NOMO-1 treated with dmso at 0.1 percent for 144 hours (cell line): ENCODE measurements at regions not wholly inside any gene's neighbourhood (a gene's known extent, or its start where the extent isn't known, plus 50 kb on each side); places are given as distances from the start of the nearest gene placed in this dataset.

ENCODE experiments used
- DNase-seq: peaks from one replicate; lab custom pipeline; 2025; ENCODE audit not compliant: unreplicated experiment; lab: John Stamatoyannopoulos, UW

DNA sequence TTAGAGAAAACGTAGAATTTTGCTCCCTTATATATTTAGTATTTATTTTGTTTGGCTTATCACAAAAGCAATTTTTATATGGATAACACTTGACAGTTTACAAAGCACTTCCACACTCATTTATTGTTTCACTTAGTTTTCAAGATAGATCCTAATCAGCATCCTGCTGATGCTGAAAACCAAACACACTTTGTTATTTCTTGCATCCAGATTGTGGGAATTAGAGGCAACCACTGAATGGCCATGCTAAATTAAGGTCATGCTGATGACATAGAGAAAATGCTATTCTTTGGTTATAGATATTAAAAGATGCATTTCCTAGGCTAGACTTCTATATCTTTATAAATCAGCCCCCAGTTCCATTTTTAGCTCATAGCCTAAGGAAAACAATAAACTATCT is 474.1 kb upstream of the KCNMB2 start:
- no peak for DNase-seq

DNA sequence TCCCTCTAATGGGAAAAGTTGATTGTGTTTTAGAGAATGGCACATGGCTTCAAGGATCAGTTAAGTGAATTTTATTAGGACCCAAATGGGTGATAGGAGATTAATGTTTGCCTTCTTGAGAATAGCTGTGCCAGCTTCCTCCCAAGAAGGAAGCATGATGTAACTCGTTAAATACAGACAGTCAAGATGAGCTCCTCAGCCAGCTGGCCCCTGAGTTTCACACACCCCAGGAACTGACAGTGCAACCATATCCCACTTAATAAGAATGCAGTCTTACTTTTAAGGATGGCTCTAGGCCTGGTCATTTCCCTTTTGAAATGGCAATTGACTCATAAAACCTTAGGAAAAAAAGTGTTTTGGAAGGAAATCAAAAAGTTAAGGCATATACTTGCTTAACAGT is 472.8 kb upstream of the KCNMB2 start:
- DNase-seq = no peak

DNA sequence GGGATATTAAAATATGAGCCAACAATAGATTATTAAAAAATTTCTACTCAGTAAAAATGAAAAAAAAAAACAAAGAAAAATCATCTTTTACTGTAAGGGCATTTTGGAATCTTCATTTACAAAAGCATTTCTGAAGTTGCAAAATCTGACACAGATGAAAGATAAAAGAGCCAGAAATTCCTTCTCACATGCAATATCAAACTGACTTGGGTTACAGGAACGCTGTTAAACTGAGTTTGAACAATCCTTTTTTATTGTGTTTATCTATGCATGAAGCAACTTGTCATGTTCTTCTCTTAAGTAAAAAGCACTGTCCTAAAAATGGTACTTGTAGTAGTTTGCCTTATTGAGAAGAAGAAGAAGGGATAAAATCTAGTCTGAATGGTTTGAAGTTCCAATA is 468.5 kb upstream of the KCNMB2 start:
- DNase-seq = no peak

DNA sequence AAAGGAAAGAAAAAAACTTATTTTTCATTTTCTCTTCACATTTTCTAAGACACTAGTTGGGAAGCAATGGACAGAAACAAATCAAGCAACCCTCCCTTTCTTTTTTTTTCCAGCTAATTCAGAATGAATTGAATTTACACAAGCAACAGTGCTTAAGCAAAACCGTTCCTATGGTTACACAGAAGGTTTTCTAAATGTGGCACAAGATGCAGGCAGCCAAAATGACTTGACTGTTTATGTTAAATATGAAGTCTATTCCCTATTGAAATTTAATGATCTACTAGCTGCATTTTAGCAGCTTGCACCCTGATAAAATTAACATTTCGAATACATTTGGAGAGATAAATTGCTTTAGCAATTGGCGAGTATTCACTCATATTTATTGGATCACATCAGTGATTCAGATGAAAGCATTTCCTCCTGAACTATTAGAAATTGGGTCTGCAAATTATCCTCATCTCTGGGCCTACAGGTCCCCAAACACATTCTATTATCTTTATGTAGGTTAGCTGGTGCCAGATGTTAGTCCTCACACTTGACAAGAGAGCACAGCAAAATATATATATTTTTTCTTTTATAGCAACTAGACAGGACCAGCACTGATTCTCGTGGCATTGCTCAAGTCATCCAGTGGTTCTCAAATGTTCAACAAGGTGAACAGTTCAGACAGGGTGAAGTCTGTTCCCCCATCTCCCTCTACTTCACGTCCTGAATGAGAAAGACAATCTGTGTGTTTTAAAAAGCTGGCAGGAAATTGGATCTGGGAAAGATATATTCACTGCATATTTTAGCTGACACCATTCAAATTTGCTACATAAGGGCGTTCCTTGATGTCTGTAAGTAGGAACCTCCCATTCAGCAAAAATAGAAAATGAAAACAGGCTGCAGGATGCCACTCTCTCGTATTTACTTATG is 463.6 kb upstream of the KCNMB2 start:
- DNase-seq = no peak

DNA sequence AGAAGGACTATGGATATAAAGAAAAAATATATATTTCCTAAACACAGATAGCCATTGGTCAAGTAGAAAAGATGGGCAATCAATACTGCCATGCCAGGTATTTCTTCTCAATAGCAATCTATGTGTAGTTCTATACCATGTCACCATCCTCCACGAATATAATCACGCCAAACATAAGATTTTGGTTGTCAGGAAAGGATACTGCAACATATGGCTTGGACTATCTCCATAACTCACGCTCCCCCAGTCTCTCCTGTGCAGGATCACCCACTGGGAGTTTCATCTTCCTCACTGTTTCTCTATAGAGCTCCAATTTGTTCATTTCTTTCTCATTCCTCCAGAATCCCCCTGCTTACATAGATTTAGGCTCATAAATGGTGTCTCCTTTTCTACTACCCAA is 462.9 kb upstream of the KCNMB2 start:
- DNase-seq = no peak

DNA sequence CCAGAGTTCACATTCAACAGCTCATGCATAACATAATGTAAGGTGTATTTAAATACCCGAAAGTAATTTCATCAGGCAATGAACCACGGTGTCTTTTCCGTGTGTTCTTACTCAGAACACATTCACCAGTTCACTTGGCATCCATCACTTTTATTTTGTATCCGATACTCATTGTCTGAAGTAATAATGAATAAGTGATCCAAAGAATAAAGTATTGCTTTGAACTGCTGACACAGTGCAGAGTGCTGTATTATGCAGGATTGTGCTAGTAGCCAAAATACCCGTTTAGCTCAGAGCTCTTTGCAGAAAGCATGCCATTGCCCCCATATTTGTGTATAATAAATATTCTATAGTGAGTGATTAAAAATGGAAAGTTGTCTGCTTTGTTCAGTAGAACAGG is 460.9 kb upstream of the KCNMB2 start:
- no peak for DNase-seq

DNA sequence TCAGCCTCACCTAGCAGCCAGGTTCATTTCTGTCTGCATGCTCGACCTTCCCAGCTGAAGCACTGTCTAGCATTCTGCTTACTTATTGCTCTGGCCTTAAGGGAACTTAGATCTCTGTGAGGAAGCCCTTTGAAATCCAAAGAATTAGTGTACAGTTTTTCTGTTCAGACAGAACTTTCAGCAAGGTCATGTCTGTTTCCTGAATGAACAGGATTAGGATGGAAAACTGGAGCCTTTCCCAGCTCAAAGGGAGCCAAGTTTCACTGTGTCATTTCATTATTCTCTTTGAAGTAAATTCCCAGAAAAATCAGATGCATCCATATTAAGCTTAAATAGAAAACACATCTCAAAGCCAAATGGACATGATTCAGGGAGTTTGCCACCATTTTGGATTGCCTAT is 457.3 kb upstream of the KCNMB2 start:
- no peak for DNase-seq

DNA sequence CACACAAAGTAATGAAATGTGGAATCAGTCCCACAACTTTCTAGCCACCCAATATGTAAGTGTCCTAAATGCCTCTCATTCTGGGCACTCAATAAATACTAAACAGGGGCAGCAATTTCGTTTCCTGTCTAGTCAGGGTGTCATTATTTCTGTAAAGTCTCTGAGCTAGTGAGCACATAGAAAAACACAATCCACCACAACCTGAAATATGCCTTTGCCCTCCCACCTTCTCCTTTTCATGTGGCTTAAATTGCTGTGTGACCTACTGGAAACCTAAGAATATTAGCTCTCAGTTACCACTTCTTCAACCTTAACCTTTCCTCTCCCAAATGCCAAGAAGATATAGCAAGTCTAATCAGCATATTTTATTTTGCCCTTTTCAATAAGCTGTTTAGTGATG is 456.3 kb upstream of the KCNMB2 start:
- DNase-seq = no peak

DNA sequence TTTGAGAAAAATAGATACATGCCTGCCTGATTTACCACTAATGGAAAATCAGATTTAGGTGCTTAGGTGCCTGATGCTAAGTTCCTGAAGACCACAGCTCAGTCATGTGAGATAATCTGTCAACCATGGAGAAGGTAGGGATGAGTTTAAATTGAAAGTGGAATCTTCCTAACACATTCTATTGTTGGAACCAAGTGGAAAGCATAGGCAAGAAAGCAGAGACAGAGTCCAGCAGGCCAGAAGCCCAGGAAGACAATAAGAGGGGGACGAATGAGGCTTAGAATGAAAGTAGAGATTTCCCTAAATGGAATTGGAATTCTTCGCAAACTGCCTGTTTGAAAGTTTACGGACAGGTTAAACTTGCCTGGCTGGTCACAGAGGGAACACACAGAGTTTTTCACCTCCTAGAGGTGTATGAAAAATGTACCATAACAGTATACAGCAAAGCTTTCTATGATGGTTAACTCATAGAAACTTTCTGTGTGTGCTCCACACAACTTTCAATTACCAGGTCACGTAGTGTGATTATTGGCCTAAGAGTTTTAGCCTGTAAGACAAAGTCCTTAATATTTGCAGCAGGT is 453.8 kb upstream of the KCNMB2 start:
- no peak for DNase-seq

DNA sequence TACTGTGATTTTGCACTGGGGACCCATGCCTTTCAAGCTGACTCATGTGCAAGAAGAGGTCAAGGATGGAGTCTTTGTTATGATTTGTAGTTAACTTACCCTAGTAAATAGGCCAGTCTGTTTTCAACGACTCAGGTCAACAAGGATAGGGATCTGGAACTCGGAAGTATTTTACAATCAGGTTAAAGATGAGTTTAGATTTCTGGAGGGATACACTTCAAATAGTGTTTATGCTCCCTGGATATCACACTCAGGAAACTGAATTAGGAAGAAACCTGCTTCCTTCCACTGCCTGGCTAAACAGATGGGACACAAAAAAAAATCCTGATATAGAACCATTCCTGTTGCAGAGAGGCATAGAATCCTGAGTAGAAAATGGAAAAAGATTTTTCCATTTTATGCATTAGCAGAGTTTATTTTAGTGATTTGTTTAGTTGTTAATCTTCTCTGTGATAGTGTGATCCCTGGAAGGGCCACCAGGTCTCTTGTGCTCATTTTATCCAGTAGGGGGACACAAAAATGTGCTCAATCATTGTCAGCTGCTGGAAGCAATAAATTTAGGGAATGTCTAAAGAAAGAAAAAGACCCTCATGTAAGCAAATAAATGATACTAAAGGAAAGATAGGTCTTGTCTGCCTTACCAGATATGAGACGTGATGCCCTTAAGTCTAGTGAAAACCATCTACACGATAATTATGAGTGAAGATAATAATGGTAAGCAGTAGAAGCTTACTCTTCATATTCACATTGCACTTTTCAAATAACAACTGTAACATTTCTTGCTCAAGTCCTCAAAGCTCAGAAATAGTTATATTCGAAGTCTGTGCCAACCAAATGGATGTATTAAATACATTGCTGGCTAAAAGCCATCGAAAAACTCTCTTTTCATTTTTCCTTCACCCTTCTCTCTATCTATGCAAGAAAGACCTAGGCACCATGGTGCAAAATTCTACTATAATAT is 452.1 kb upstream of the KCNMB2 start:
- no peak for DNase-seq

DNA sequence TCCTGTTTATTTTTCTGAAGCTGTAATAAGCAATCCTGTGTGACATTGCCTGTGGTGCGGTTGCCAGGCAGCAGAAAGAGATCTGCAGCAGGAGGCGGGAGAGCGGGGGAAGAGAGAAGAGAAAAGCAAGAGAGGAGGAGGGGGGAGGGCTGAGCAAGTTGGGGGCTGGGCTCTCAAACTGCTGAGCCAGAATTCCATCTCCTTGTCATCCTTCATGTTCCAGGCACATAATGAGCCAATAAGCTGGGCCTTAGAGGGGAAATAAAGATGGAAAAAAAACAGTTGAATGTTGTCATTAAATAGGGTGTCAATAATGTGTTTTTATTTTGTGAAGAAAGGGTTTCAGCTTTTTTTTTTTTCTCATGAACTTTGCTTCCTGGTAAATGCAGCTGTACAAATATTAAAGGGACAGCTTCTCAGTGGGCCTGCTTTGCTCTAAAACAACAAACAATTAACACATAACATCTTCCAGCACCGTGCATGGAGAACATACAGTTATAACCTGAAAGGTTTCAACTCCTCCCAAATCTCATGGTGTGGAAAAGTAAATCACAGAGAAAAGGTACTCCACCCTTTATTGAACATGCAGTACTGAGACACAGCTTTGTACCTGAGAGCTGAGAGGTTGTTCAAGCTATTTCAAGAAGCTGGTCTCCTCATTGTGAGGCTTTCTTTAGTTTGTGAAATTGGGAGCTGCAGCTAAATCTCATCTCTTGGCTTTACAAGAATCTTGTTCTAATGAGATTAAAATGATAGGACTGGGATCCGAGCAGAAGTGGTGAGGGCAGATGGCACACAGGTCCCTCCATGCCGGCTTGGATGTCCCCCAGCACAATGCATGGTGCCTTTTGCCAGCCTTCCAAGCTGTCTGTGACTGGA is 451.1 kb upstream of the KCNMB2 start:
- DNase-seq = no peak

DNA sequence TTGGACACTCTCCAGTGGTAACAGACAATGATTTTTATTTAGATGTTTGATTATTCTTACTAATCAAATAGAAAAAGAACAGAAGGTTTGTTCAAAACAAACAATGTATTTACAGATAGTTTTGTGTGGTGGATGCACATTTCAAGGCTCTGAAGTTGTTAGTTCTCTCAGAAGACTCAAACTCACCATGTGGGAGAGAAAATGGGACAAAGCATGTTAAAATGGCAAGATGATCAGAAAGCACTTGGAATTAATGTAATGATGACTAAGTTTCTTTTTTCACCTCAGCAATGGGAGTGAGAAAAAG is 450.5 kb upstream of the KCNMB2 start:
- no peak for DNase-seq

DNA sequence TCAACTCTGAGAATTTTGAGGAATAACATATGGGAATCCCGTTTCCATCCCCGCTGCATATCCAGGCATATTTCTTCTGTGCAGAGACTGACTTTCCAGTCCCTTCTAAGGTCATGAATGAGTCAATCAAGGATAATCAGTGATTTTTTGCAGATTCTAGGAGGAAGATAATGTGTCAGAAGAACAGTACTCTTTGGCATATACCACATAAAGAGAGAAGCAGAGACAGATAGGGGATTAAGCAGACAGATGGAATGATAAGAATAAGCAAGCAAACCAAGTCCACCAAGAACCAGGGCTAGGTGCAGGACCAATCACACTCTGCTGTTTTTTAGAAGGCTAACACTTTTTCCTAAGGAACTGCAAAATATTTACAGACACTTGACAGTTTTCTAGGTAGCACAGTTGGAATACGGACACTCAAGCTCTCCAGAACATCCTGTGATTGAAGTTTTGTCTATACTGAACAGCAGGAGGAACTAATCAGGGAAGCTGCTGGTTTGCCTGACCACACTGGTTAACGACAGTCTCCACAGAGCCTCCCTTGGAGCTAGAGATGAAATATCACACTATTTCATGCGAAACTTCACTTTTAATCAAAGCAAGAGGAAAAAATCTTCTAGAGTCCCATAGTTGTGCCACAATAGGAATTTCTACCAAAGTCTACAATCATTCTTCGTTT is 450.0 kb upstream of the KCNMB2 start:
- DNase-seq = no peak

DNA sequence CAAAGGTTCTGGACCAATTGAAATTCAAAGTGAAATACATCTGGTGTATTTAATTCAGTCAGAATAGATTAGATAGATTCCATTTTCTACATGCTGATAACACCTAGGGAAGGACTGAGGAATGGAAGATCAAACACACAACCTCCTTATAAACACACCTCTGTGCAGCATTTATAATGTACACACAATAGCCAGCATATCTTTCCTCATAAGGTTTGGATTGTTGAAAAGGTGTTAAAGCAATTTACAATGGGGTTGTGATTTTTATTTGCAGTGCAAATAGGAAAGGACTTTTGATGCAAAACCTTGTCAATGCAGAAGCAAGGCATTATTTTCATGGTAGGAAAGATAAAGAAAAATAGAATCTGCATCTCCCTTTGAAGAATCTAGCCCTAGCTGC is 448.9 kb upstream of the KCNMB2 start:
- DNase-seq = no peak

DNA sequence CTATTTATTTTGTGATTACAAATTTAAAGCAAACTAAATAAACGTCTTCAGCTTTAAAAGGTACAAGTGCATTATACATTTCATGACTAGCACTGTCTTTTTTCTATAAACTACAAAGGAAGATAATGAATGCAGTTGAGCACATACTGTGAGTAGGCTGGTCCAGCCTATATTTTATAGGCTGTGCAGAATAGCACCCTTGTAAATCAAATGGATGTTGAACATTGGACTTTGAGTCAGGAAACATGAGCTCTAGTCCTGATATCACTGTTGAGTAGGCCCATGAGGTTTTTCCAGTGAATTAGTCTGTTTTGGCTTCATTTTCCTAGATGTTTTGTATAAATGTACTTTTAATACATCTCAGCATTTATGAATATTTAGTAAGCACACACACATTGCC is 447.3 kb upstream of the KCNMB2 start:
- DNase-seq = no peak

DNA sequence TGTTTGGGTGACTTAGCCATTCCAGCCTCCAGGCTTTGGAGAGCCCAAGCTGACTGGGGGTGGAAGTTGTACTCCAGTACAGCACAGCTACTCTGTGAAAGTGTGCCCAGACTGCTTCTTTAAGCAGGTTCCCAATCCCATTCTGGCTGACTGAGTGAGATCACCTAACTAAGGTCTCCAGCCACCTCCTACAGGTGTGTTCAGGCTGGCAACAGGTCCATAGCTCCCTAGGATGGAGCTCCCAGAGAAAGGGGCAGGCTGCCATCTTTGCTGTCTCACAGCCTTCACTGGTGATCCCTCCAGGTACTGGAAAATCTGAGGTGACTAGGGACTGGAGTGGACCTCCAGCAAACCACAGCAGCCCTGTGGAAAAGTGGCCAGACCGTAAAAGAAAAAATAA is 445.3 kb upstream of the KCNMB2 start:
- DNase-seq = no peak

DNA sequence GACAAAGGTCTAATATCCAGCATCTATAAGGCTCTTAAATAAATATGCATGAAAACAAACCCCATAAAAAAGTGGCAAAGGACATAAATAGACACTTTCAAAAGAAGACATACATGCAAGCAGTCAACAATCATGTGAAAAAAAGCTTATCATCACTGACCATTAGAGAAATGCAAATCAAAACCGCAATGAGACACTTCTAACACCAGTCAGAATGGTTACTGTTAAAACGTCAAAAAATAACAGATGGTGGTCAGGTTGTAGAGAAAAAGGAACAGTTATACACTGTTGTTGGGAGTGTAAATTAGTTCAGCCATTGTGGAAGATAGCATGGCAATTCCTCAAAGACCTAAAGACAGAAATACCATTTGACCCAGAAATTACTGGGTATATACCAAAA is 440.7 kb upstream of the KCNMB2 start:
- DNase-seq = no peak

DNA sequence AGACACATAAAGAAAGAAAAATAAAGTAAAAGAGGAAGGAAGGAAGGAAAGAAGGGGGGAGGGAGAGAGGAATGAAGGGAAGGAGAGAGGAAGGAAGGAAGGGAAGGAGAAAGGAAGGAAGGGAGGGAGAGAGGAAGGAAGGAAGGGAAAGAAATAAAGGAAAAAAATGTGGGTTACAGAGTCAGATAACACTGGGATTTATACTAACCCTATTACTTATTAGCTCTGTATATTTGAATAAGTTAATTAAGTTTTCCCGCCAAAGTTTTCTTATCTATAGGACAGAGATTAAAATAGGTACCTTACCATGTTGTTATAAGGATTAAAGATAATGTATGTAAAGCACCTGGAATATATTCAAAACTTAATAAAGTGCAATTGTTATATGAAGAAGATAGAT is 439.3 kb upstream of the KCNMB2 start:
- DNase-seq = no peak

DNA sequence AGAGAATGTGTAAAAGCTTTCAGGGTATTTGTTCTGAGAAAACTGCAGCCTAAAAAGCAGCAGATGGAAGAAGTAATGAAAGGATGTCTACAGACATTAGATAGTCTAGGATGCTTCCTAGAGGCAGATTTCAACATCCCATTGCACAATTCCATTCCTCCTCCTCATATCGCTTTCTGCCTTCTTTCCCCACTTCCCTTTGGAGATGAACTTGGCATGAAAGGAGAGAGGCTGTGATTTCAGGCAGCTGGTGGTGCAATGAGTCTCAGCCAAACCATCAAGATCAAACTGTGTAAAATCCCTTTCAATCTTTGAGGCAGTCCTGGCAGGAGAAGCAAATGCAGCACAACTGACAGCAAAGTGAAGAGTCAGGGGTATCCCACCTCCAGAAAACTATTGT is 438.7 kb upstream of the KCNMB2 start:
- no peak for DNase-seq

DNA sequence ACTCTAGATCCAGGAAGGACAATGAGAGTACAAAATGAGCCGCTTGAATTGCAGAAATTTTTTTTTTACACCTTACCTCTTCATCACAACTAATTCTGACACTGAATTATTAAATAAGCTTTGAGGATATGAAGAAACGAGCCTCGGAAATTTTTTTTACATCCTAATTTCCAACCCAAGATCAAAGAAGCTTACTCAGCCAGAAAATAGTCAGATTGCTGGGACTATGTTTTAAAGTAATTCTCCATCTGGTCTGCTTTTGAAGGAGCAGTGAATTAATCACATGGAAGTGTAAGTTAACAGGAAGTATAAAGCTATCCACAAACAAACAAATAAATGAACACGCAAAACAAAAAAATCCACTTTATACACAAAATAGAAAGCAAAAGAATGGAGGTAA is 437.0 kb upstream of the KCNMB2 start:
- no peak for DNase-seq
